Endothelial cell of umbilical vein (primary cell): ENCODE measurements at regions not wholly inside any gene's neighbourhood (a gene's known extent, or its start where the extent isn't known, plus 50 kb on each side); places are given as distances from the start of the nearest gene placed in this dataset.
A peak's percentile ranks its signal among the peaks of the same experiment; 100 is the strongest.

Source experiments
- BruUV-seq: library from RNA; stranded (reverse); fragments of 400-500 nt; replicated peaks from 2 replicates; lab custom pipeline; 2021; lab: Mats Ljungman, UMichigan
- CTCF ChIA-PET: fragments of 300-600, 350-600 bp; sonication (Branson Sonifier 250); formaldehyde crosslinking; loops from one replicate; lab custom pipeline; 2021; ENCODE audit warnings: antibody characterized with exemption, inconsistent platforms; lab: Charles Lee
- POLR2A ChIA-PET: fragments of 300-600, 350-600 bp; sonication (Branson Sonifier 250); formaldehyde crosslinking; loops from one replicate; lab custom pipeline; 2021; ENCODE audit warnings: antibody characterized with exemption, inconsistent platforms; lab: Charles Lee
- DNase-seq: peaks from one replicate; pipeline ENCODE4 v3.0.0-alpha.2; 2011; ENCODE audit warnings: low read depth, low spot score
- FAIRE-seq: peaks from 2 replicates; lab custom pipeline; 2011; peaks lifted over from hg19 to GRCh38; lab: Jason Lieb, UNC
- H2AFZ ChIP-seq: 2 replicates; pipeline ENCODE4 v1.6.0; 2012; ENCODE audit warnings: low read depth, low read length, control low read depth, inconsistent platforms
- H3K27ac ChIP-seq: 2 replicates; pipeline ENCODE4 v1.5.1; 2011; ENCODE audit warnings: low read depth, mild to moderate bottlenecking, control low read depth, low read length, moderate library complexity; ENCODE audit not compliant: insufficient read depth
- H3K27me3 ChIP-seq, 2 experiments: 2 replicates each; pipeline versions ENCODE4 v1.6.0 to v1.6.1; 2011; ENCODE audit warnings: low read length in 2 of 2, mixed read lengths in 1 of 2; ENCODE audit not compliant: control insufficient read depth in 2 of 2, insufficient read depth in 2 of 2
- H3K36me3 ChIP-seq, 2 experiments: 2 replicates in 1 of 2; 3 replicates in 1 of 2; pipeline ENCODE4 v1.5.1; 2011; ENCODE audit warnings: low read length in 2 of 2, mild to moderate bottlenecking in 1 of 2, moderate library complexity in 1 of 2; ENCODE audit not compliant: control insufficient read depth in 2 of 2, insufficient read depth in 2 of 2; ENCODE audit errors: extremely low read depth in 1 of 2
- H3K4me1 ChIP-seq: 3 replicates; pipeline ENCODE4 v1.5.1; 2011; ENCODE audit warnings: mild to moderate bottlenecking, low read length; ENCODE audit not compliant: control insufficient read depth, insufficient read depth; ENCODE audit errors: extremely low read depth
- H3K4me2 ChIP-seq: 2 replicates; pipeline ENCODE4 v1.6.1; 2011; ENCODE audit warnings: low read length, control low read depth, mixed read lengths; ENCODE audit not compliant: insufficient read depth
- H3K4me3 ChIP-seq, 3 experiments: fragments of 200-600 bp in 1 of 3; sonication (generic), shearing (Covaris generic) in 1 of 3; replicated peaks in 1 of 3; 2 replicates each; pipeline ENCODE4 v1.5.1; 2011 to 2016; ENCODE audit warnings: control low read depth in 3 of 3, low read length in 3 of 3, mild to moderate bottlenecking in 2 of 3, inconsistent platforms in 1 of 3, low read depth in 1 of 3, moderate library complexity in 1 of 3; ENCODE audit not compliant: insufficient read depth in 1 of 3
- H3K79me2 ChIP-seq: 2 replicates; pipeline ENCODE4 v1.6.0; 2012; ENCODE audit warnings: low read length, inconsistent platforms; ENCODE audit not compliant: control insufficient read depth, insufficient read depth
- H3K9ac ChIP-seq: replicated peaks from 2 replicates; pipeline ENCODE3; 2011; ENCODE audit warnings: low read length, control low read depth; ENCODE audit not compliant: insufficient read depth; ENCODE audit errors: extremely low read depth
- H3K9me1 ChIP-seq: replicated peaks from 3 replicates; pipeline ENCODE4 v1.6.0; 2011; ENCODE audit warnings: mild to moderate bottlenecking, low read length; ENCODE audit not compliant: control insufficient read depth, insufficient read depth; ENCODE audit errors: extremely low read depth
- H3K9me3 ChIP-seq: replicated peaks from 2 replicates; pipeline ENCODE4 v1.5.1; 2012; ENCODE audit warnings: low read length, inconsistent platforms; ENCODE audit not compliant: control insufficient read depth, insufficient read depth
- H4K20me1 ChIP-seq: replicated peaks from 2 replicates; pipeline ENCODE3; 2011; ENCODE audit warnings: mild to moderate bottlenecking, low read length; ENCODE audit not compliant: control insufficient read depth, insufficient read depth; ENCODE audit errors: extremely low read depth
- EZH2 ChIP-seq: IDR thresholded peaks from 2 replicates; pipeline ENCODE4 v1.6.1; 2012; ENCODE audit warnings: borderline replicate concordance, low read depth, mild to moderate bottlenecking, moderate library complexity, low read length, inconsistent platforms; ENCODE audit not compliant: severe bottlenecking
- FOS ChIP-seq: IDR thresholded peaks from 2 replicates; pipeline ENCODE4 v1.6.1; 2011; ENCODE audit warnings: mild to moderate bottlenecking, low read length, moderate library complexity, borderline replicate concordance; ENCODE audit not compliant: insufficient read depth
- GATA2 ChIP-seq: IDR thresholded peaks from 2 replicates; pipeline ENCODE4 v1.7.0; 2011; ENCODE audit warnings: low read depth, mild to moderate bottlenecking, moderate library complexity, mixed read lengths, low read length; ENCODE audit not compliant: insufficient read length, insufficient read depth
- JUN ChIP-seq: IDR thresholded peaks from 2 replicates; pipeline ENCODE4 v1.6.1; 2011; ENCODE audit warnings: borderline replicate concordance, low read depth; ENCODE audit not compliant: insufficient read length, insufficient read depth
- MYC ChIP-seq: IDR thresholded peaks from one replicate; pipeline ENCODE4 v1.6.1; 2011; ENCODE audit warnings: mild to moderate bottlenecking, low read depth, low read length
- POLR2A ChIP-seq: IDR thresholded peaks from 2 replicates; pipeline ENCODE4 v1.6.1; 2012; ENCODE audit warnings: low read depth, mild to moderate bottlenecking, control low read depth, low read length
- POLR2AphosphoS5 ChIP-seq: IDR thresholded peaks from 2 replicates; pipeline ENCODE4 v1.6.1; 2012; ENCODE audit warnings: low read depth, mild to moderate bottlenecking, control low read depth, low read length, moderate library complexity; ENCODE audit not compliant: insufficient read depth
- dilution Hi-C: fragments of 300-500 bp; cut with MboI; formaldehyde crosslinking; loops from one replicate; pipeline ENCODE4 v1.15.0; 2019; ENCODE audit warnings: low sequenced_read_pairs; ENCODE audit not compliant: extremely low pct_ligation_motif_present
- intact Hi-C: fragments of 100-400 bp; cut with micrococcal nuclease; formaldehyde crosslinking; loops from one replicate; pipeline ENCODE4 v1.10.0; 2022
- TF ChIP-seq, protein P1 (sequence below), 2 donors: IDR thresholded peaks; 1 replicate in 1 of 2; 2 replicates in 1 of 2; pipeline ENCODE4 v1.5.1; 2011; ENCODE audit warnings: low read length in 2 of 2, mild to moderate bottlenecking in 2 of 2, moderate library complexity in 2 of 2, control low read depth in 1 of 2, inconsistent platforms in 1 of 2, low read depth in 1 of 2; ENCODE audit not compliant: insufficient read depth in 1 of 2; ENCODE audit errors: extremely low read depth in 1 of 2
- TF ChIP-seq, protein P2 (sequence below): IDR thresholded peaks from 2 replicates; pipeline ENCODE4 v1.6.1; 2011; ENCODE audit not compliant: insufficient read depth, insufficient read length

DNA sequence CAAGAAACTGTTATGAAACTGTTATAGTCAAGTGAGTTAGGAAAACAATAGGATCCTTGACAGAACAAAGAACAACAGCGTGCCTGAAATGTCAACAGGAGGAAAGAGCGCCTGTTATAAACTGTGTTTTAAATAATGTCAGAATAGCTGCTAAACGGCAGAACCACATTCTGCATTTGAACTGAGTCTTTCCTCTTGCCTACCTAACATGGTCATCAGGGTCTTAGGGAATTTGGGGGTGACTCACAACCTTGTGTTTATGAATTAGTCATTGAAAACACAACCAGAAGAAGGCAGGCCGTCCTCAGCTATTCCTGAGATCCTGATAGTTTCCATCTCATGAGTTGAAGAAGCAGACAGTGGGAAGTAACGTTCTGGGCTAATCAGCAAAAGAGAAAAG is 222.0 kb upstream of the FN1 start:
- Histone ChIP-seq H2AFZ (peak overlapping the region; percentile 28), H3K4me1 (peaks cover 15% of the 10 kb centered on the region), H3K9me1 (no peaks in the 10 kb centered on the region), H3K9me3 (no peaks in the 10 kb centered on the region), H3K4me3 (no peak overlapping the region), H3K27me3 (no peaks in the 10 kb centered on the region), H3K79me2 (no peaks in the 10 kb centered on the region), H3K4me2 (no peak overlapping the region), H4K20me1 (no peaks in the 10 kb centered on the region), H3K36me3 (peaks cover 7 to 10% of the 10 kb centered on the region in 2 experiments), H3K9ac (peak overlapping the region; percentile 19), H3K27ac (peak overlapping the region; percentile 27)
- dilution Hi-C loops (no loop called here), intact Hi-C loops (loop anchor here (2.0 to 5.0 kb wide), 2 partner anchors 31 to 189 kb away; no protein-coding TSS in a partner anchor)
- peak; percentile 87 for DNase-seq
- TF ChIP-seq JUN (peak; percentile 93), FOS (peak; percentile 93), MYC (no peak), POLR2A (no peak), EZH2 (no peak), POLR2AphosphoS5 (peak; percentile 72), GATA2 (no peak)
- TF ChIP-seq, protein P1, sequence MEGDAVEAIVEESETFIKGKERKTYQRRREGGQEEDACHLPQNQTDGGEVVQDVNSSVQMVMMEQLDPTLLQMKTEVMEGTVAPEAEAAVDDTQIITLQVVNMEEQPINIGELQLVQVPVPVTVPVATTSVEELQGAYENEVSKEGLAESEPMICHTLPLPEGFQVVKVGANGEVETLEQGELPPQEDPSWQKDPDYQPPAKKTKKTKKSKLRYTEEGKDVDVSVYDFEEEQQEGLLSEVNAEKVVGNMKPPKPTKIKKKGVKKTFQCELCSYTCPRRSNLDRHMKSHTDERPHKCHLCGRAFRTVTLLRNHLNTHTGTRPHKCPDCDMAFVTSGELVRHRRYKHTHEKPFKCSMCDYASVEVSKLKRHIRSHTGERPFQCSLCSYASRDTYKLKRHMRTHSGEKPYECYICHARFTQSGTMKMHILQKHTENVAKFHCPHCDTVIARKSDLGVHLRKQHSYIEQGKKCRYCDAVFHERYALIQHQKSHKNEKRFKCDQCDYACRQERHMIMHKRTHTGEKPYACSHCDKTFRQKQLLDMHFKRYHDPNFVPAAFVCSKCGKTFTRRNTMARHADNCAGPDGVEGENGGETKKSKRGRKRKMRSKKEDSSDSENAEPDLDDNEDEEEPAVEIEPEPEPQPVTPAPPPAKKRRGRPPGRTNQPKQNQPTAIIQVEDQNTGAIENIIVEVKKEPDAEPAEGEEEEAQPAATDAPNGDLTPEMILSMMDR (IDR thresholded peaks at IDR 0.05; ENCODE audit: extremely low read depth in 1 of 2, insufficient read depth in 1 of 2, low read depth in 1 of 2, low read length in 2 of 2) = no peak
- TF ChIP-seq, protein P2, sequence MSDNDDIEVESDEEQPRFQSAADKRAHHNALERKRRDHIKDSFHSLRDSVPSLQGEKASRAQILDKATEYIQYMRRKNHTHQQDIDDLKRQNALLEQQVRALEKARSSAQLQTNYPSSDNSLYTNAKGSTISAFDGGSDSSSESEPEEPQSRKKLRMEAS = no peak
- BruUV-seq = no TSS peak
- CTCF ChIA-PET = interaction anchor here (0.7 to 1.2 kb wide), 4 partner anchors 9 to 273 kb away, joined by 3 to 4 read pairs (median 3); no protein-coding TSS in a partner anchor
- FAIRE-seq = peak; percentile 89
- POLR2A ChIA-PET = interaction anchor here (0.6 kb wide), 1 partner anchor 189 kb away, joined by 3 read pairs; no protein-coding TSS in a partner anchor
